ENCODE measurements at regions not wholly inside any gene's neighbourhood (a gene's known extent, or its start where the extent isn't known, plus 50 kb on each side); places are given as distances from the start of the nearest gene placed in this dataset.

DNA sequence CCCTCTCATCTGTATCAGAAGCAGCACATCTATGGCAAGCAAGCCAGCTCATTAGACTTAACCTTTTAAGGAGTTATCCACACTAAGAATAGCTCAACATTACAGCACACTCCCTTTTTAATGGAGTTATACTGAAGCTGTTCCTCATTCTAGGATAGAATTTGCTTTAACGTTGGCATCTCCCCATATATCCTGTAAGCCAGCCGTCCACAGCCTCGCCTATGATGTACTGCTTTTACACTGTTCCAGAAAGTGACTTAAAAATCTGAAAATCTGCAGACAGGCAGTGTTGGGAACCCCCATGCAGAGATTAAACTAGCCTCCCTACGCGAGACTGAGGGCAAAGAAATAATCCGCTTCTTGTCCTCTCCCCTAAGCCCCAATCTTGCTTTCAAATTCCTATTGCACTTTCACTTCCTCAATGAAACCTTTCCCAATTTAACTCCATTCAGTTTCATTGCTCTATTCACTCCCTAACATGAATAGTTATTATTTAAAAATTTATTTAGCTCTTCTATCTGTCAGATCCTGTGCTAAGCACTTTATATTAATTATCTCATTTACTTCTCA lies 225.0 kb downstream of the BLID start:
- TF ChIP-seq EZH2 (IDR thresholded peaks at IDR 0.05; ENCODE audit: borderline replicate concordance) = no peak
- TF ChIP-seq CTCF (IDR thresholded peaks at IDR 0.05; ENCODE audit: poor library complexity) = no peak
- no peak for TF ChIP-seq EZH2phosphoT487 (IDR thresholded peaks at IDR 0.05; ENCODE audit: low read depth, severe bottlenecking, unreplicated experiment)

Data from hepatocyte (in vitro differentiated cells).